ENCODE measurements at regions not wholly inside any gene's neighbourhood (a gene's known extent, or its start where the extent isn't known, plus 50 kb on each side); places are given as distances from the start of the nearest gene placed in this dataset.

DNA sequence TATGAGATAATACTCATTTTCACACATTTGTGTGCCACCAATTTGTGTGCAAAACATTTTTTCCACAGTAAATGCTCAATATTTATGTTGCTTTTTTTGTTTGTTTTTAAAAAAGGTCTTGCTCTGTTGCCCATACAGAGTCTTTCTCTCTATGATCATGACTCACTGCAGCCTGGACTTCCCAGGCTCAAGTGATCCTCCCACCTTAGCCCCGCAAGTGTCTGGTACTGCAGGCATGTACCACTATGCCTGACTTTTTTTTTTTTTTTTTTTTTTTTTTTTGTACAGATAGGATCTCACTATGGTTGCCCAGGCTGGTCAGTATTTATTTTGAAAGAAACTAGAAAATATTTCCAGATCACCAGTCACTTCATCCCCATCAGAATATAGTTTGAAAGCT, 297.8 kb upstream of the GYPC start:
- Histone ChIP-seq H3K27ac (no peak overlapping the region), H3K4me3 (no peak overlapping the region), H3K36me3 (no peaks in the 10 kb centered on the region), H3K27me3 (no peaks in the 10 kb centered on the region), H3K4me1 (no peaks in the 10 kb centered on the region), H3K9me3 (no peaks in the 10 kb centered on the region)
- no peak for TF ChIP-seq CTCF (IDR thresholded peaks at IDR 0.05)
- no peak for TF ChIP-seq POLR2AphosphoS5 (IDR thresholded peaks at IDR 0.05)
- no peak for TF ChIP-seq POLR2A (IDR thresholded peaks at IDR 0.05)
- intact Hi-C loops (cut with DNase I; ENCODE audit: low total_unique reads): no loop called here
- no peak for DNase-seq (ENCODE audit: low spot score in 2 of 2)

DNA sequence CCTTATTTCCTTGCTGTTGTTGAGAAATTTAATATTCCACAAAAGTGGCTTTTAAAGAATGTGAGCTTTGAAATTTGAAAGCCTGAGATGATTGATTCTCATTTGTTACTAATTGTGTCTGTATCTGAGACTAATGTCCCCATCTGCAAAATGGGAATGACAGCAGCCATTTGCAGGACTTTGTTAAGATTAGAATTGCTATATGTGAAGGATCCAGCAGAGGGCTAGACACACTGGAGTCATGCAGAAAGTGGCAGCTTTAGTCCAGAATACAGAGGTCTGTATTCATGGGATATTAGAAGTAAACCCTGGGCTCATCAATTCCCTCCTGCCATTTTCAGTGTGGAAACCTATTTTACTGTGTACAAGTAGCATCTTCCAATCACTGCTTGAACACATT, 296.5 kb upstream of the GYPC start:
- TF ChIP-seq POLR2AphosphoS5 (IDR thresholded peaks at IDR 0.05) (no peak), CTCF (IDR thresholded peaks at IDR 0.05) (no peak)
- H3K36me3 ChIP-seq: no peaks in the 10 kb centered on the region
- H3K4me3 ChIP-seq: no peak overlapping the region
- DNase-seq (ENCODE audit: low spot score in 2 of 2): no peak
- H3K9me3 ChIP-seq: no peaks in the 10 kb centered on the region
- H3K27me3 ChIP-seq: no peaks in the 10 kb centered on the region
- intact Hi-C loops (cut with DNase I; ENCODE audit: low total_unique reads): no loop called here
- no peaks in the 10 kb centered on the region for H3K4me1 ChIP-seq
- H3K27ac ChIP-seq: no peak overlapping the region

- DNase-seq (ENCODE audit: low spot score in 2 of 2): no peak
- no peaks in the 10 kb centered on the region for H3K36me3 ChIP-seq
- H3K4me1 ChIP-seq: no peaks in the 10 kb centered on the region
- no peak overlapping the region for H3K4me3 ChIP-seq
- H3K9me3 ChIP-seq: no peaks in the 10 kb centered on the region
- H3K27me3 ChIP-seq: no peaks in the 10 kb centered on the region
- intact Hi-C loops (cut with DNase I; ENCODE audit: low total_unique reads): no loop called here
- no peak overlapping the region for H3K27ac ChIP-seq
- TF ChIP-seq CTCF (IDR thresholded peaks at IDR 0.05) (no peak), POLR2A (IDR thresholded peaks at IDR 0.05) (no peak), POLR2AphosphoS5 (IDR thresholded peaks at IDR 0.05) (no peak)
Measured at GRCh38 chr2:126367361-126367760, 288.6 kb upstream of the GYPC start.

GRCh38 chr2:126368758-126369157, 287.2 kb upstream of the GYPC start:
- Histone ChIP-seq H3K4me1 (no peaks in the 10 kb centered on the region), H3K27ac (no peak overlapping the region), H3K36me3 (no peaks in the 10 kb centered on the region), H3K9me3 (no peaks in the 10 kb centered on the region), H3K27me3 (no peaks in the 10 kb centered on the region), H3K4me3 (no peak overlapping the region)
- TF ChIP-seq CTCF (IDR thresholded peaks at IDR 0.05) (no peak), POLR2AphosphoS5 (IDR thresholded peaks at IDR 0.05) (no peak), POLR2A (IDR thresholded peaks at IDR 0.05) (no peak)
- intact Hi-C loops (cut with DNase I; ENCODE audit: low total_unique reads): no loop called here
- DNase-seq (ENCODE audit: low spot score in 2 of 2): no peak

- intact Hi-C loops (cut with DNase I; ENCODE audit: low total_unique reads): no loop called here
- no peak for DNase-seq (ENCODE audit: low spot score in 2 of 2)
Measured at GRCh38 chr2:126370201-126370600, 285.8 kb upstream of the GYPC start.

More at GRCh38 chr2:126370201-126370600, 285.8 kb upstream of the GYPC start:
- no peak overlapping the region for H3K27ac ChIP-seq
- H3K36me3 ChIP-seq: no peaks in the 10 kb centered on the region
- H3K27me3 ChIP-seq: no peaks in the 10 kb centered on the region
- no peak overlapping the region for H3K4me3 ChIP-seq
- no peaks in the 10 kb centered on the region for H3K4me1 ChIP-seq
- TF ChIP-seq POLR2AphosphoS5 (IDR thresholded peaks at IDR 0.05) (no peak), CTCF (IDR thresholded peaks at IDR 0.05) (no peak), POLR2A (IDR thresholded peaks at IDR 0.05) (no peak)
- H3K9me3 ChIP-seq: no peaks in the 10 kb centered on the region
